IMR-90 (cell line): ENCODE measurements at regions not wholly inside any gene's neighbourhood (a gene's known extent, or its start where the extent isn't known, plus 50 kb on each side); places are given as distances from the start of the nearest gene placed in this dataset.

Experiments used
- ATAC-seq: fragments of 200-7000 bp; cut with Tn5 transposase; 2 replicates; pipeline ENCODE4 v1.9.1; 2020; ENCODE audit warnings: low read depth, mild to moderate bottlenecking, moderate library complexity
- BruUV-seq: library from RNA; stranded (reverse); fragments of 400-500 nt; replicated peaks from 2 replicates; lab custom pipeline; 2021; lab: Mats Ljungman, UMichigan
- CTCF ChIA-PET: fragments of 300-600 bp; formaldehyde crosslinking; extraction: SDS; loops from one replicate; lab custom pipeline; 2021; ENCODE audit warnings: antibody characterized with exemption; lab: Yijun Ruan, JAX
- POLR2A ChIA-PET: fragments of 300-600 bp; sonication (Branson Sonifier 250); formaldehyde crosslinking; loops from one replicate; lab custom pipeline; 2022; ENCODE audit warnings: antibody characterized with exemption; ENCODE audit not compliant: unreplicated experiment; lab: Charles Lee
- DNase-seq: peaks from one replicate; pipeline ENCODE4 v3.0.0; 2013
- H2AFZ ChIP-seq: replicated peaks from 2 replicates; pipeline ENCODE3; 2013; ENCODE audit warnings: low read length, mild to moderate bottlenecking; ENCODE audit not compliant: poor library complexity
- H2AK5ac ChIP-seq: 2 replicates; pipeline ENCODE4 v1.6.1; 2013; ENCODE audit warnings: low read depth, low read length, inconsistent platforms
- H2AK9ac ChIP-seq: replicated peaks from 2 replicates; pipeline ENCODE3; 2013; ENCODE audit warnings: mild to moderate bottlenecking, low read depth, low read length, moderate library complexity; ENCODE audit not compliant: poor library complexity
- H2BK120ac ChIP-seq: 2 replicates; pipeline ENCODE4 v1.6.1; 2013; ENCODE audit warnings: low read depth, low read length, inconsistent platforms
- H2BK15ac ChIP-seq: 3 replicates; pipeline ENCODE4 v1.6.1; 2013; ENCODE audit warnings: low read depth, low read length, inconsistent platforms
- H2BK20ac ChIP-seq: 2 replicates; pipeline ENCODE4 v1.6.1; 2013; ENCODE audit warnings: low read depth, mild to moderate bottlenecking, inconsistent platforms, low read length, moderate library complexity
- H2BK5ac ChIP-seq: 2 replicates; pipeline ENCODE4 v1.6.1; 2013; ENCODE audit warnings: mild to moderate bottlenecking, low read depth, low read length, inconsistent platforms; ENCODE audit not compliant: poor library complexity, severe bottlenecking
- H3K14ac ChIP-seq: replicated peaks from 2 replicates; pipeline ENCODE4 v1.6.1; 2013; ENCODE audit warnings: low read depth, low read length, inconsistent platforms
- H3K18ac ChIP-seq: 2 replicates; pipeline ENCODE4 v1.6.1; 2013; ENCODE audit warnings: low read depth, low read length, control low read depth
- H3K23ac ChIP-seq: 2 replicates; pipeline ENCODE4 v1.6.1; 2013; ENCODE audit warnings: low read depth, low read length, inconsistent platforms
- H3K27ac ChIP-seq: 2 replicates; pipeline ENCODE4 v1.5.1; 2013; ENCODE audit warnings: mild to moderate bottlenecking, control low read depth, low read length; ENCODE audit not compliant: insufficient read depth
- H3K27me3 ChIP-seq: 2 replicates; pipeline ENCODE4 v1.6.1; 2013; ENCODE audit warnings: low read length; ENCODE audit not compliant: control insufficient read depth, insufficient read depth
- H3K36me3 ChIP-seq: 2 replicates; pipeline ENCODE4 v1.6.1; 2013; ENCODE audit warnings: low read length, mixed read lengths; ENCODE audit not compliant: control insufficient read depth, insufficient read depth
- H3K4ac ChIP-seq: 2 replicates; pipeline ENCODE4 v1.6.1; 2013; ENCODE audit warnings: low read depth, low read length, inconsistent platforms
- H3K4me1 ChIP-seq: 2 replicates; pipeline ENCODE4 v1.6.1; 2013; ENCODE audit warnings: low read length, mixed read lengths; ENCODE audit not compliant: control insufficient read depth, insufficient read depth
- H3K4me2 ChIP-seq: 2 replicates; pipeline ENCODE4 v1.6.1; 2013; ENCODE audit warnings: low read depth, mild to moderate bottlenecking, control low read depth, low read length, moderate library complexity
- H3K4me3 ChIP-seq: 2 replicates; pipeline ENCODE4 v1.5.1; 2013; ENCODE audit warnings: low read depth, mild to moderate bottlenecking, control low read depth, low read length, moderate library complexity; ENCODE audit not compliant: insufficient read depth
- H3K56ac ChIP-seq: 2 replicates; pipeline ENCODE4 v1.6.1; 2013; ENCODE audit warnings: low read length, inconsistent platforms; ENCODE audit not compliant: insufficient read depth; ENCODE audit errors: extremely low read depth
- H3K79me1 ChIP-seq, 2 experiments: 2 replicates each; pipeline ENCODE4 v1.6.1; 2013; ENCODE audit warnings: low read length in 2 of 2, inconsistent platforms in 1 of 2, low read depth in 1 of 2
- H3K9ac ChIP-seq: 2 replicates; pipeline ENCODE4 v1.6.1; 2013; ENCODE audit warnings: low read depth, low read length, control low read depth
- H3K9me1 ChIP-seq: 2 replicates; pipeline ENCODE4 v1.6.1; 2013; ENCODE audit warnings: low read length, inconsistent platforms; ENCODE audit not compliant: insufficient read depth
- H3K9me3 ChIP-seq: 2 replicates; pipeline ENCODE4 v1.6.1; 2013; ENCODE audit warnings: low read length; ENCODE audit not compliant: control insufficient read depth, insufficient read depth
- H4K20me1 ChIP-seq: 2 replicates; pipeline ENCODE4 v1.6.1; 2013; ENCODE audit warnings: low read length, inconsistent platforms; ENCODE audit not compliant: insufficient read depth
- H4K5ac ChIP-seq: 2 replicates; pipeline ENCODE4 v1.6.1; 2013; ENCODE audit warnings: mild to moderate bottlenecking, low read depth, low read length, control low read depth
- H4K8ac ChIP-seq, 2 experiments: 2 replicates each; pipeline ENCODE4 v1.6.1; 2013; ENCODE audit warnings: low read depth in 2 of 2, low read length in 2 of 2, control low read depth in 1 of 2, inconsistent platforms in 1 of 2
- H4K91ac ChIP-seq: 2 replicates; pipeline ENCODE4 v1.6.1; 2013; ENCODE audit warnings: low read depth, low read length, inconsistent platforms; ENCODE audit not compliant: insufficient read depth
- BHLHE40 ChIP-seq: fragments of 150-350 bp; IDR thresholded peaks from 2 replicates; pipeline ENCODE4 v1.6.1; 2016; ENCODE audit warnings: mild to moderate bottlenecking, low read depth, low read length
- CEBPB ChIP-seq: IDR thresholded peaks from 2 replicates; pipeline ENCODE4 v1.6.1; 2012; ENCODE audit warnings: low read depth, low read length, improper control_type of control experiment
- CHD1 ChIP-seq: IDR thresholded peaks from 2 replicates; pipeline ENCODE4 v1.6.1; 2012; ENCODE audit warnings: low read depth, low read length, improper control_type of control experiment
- CTCF ChIP-seq: conservative IDR thresholded peaks from 2 replicates; pipeline ENCODE4 v1.5.1; 2012; ENCODE audit warnings: mild to moderate bottlenecking, low read depth, low read length, improper control_type of control experiment
- ELK1 ChIP-seq: fragments of 150-350 bp; IDR thresholded peaks from 2 replicates; pipeline ENCODE4 v1.6.1; 2016; ENCODE audit warnings: low read depth, mild to moderate bottlenecking, low read length, moderate library complexity, borderline replicate concordance
- FOS ChIP-seq: fragments of 150-350 bp; IDR thresholded peaks from 2 replicates; pipeline ENCODE4 v1.6.1; 2016; ENCODE audit warnings: low read depth, low read length
- MAFK ChIP-seq: IDR thresholded peaks from 2 replicates; pipeline ENCODE4 v1.6.1; 2012; ENCODE audit warnings: low read depth, low read length, improper control_type of control experiment
- MAZ ChIP-seq: IDR thresholded peaks from 2 replicates; pipeline ENCODE4 v1.6.1; 2012; ENCODE audit warnings: low read depth, mild to moderate bottlenecking, low read length, improper control_type of control experiment, moderate library complexity, borderline replicate concordance
- MXI1 ChIP-seq: IDR thresholded peaks from 2 replicates; pipeline ENCODE4 v1.6.1; 2012; ENCODE audit warnings: low read depth, mild to moderate bottlenecking, low read length, moderate library complexity, borderline replicate concordance
- NFE2L2 ChIP-seq: fragments of 150-350 bp; IDR thresholded peaks from 2 replicates; pipeline ENCODE4 v1.6.1; 2016; ENCODE audit warnings: low read depth, mild to moderate bottlenecking, low read length
- POLR2A ChIP-seq: IDR thresholded peaks from 2 replicates; pipeline ENCODE4 v1.6.1; 2012; ENCODE audit warnings: mild to moderate bottlenecking, low read depth, low read length
- RAD21 ChIP-seq: IDR thresholded peaks from 2 replicates; pipeline ENCODE4 v1.6.1; 2012; ENCODE audit warnings: low read length, improper control_type of control experiment
- RCOR1 ChIP-seq: IDR thresholded peaks from 2 replicates; pipeline ENCODE4 v1.6.1; 2012; ENCODE audit warnings: mild to moderate bottlenecking, low read length, improper control_type of control experiment; ENCODE audit not compliant: insufficient replicate concordance
- RFX5 ChIP-seq: IDR thresholded peaks from 2 replicates; pipeline ENCODE4 v1.8.0; 2012; ENCODE audit warnings: low read depth, mild to moderate bottlenecking, low read length, moderate library complexity
- SMC3 ChIP-seq: fragments of 150-350 bp; IDR thresholded peaks from 2 replicates; pipeline ENCODE4 v1.6.1; 2016; ENCODE audit warnings: low read depth, mild to moderate bottlenecking, antibody characterized with exemption, low read length, moderate library complexity
- USF2 ChIP-seq: fragments of 150-350 bp; IDR thresholded peaks from 2 replicates; pipeline ENCODE4 v1.6.1; 2017; ENCODE audit warnings: mild to moderate bottlenecking, antibody characterized with exemption, low read length, low read depth
- WGBS, 2 experiments: methylation state at CpG; one replicate each; pipeline versions ENCODE4 v1.1.5 to v1.1.7; 2013; ENCODE audit warnings: missing lambda C conversion rate in 2 of 2; ENCODE audit not compliant: insufficient read length in 1 of 2; ENCODE audit errors: extremely low coverage in 2 of 2; 5-methylcytosine and 5-hydroxymethylcytosine counted together
- dilution Hi-C: fragments of 300-500 bp; cut with HindIII; formaldehyde crosslinking; loops from one replicate; pipeline ENCODE4 v1.14.3; 2018; ENCODE audit warnings: low sequenced_read_pairs; ENCODE audit not compliant: unreplicated experiment
- in situ Hi-C: fragments of 300-500 bp; cut with MboI; formaldehyde crosslinking; loops from 3 replicates; pipeline ENCODE4 v1.14.3; 2019; ENCODE audit warnings: low sequenced_read_pairs, inconsistent platforms, mixed read lengths
- intact Hi-C: fragments of 100-400 bp; cut with micrococcal nuclease; formaldehyde crosslinking; loops from 2 replicates; pipeline ENCODE4 v1.10.0; 2022

- Histone ChIP-seq H2BK20ac (no peak overlapping the region), H3K27me3 (peaks cover 2% of the 10 kb centered on the region; the same call in 1 of the 2 replicates), H3K9ac (no peak overlapping the region), H3K36me3 (no peaks in the 10 kb centered on the region), H2AK9ac (no peak overlapping the region), H3K18ac (no peak overlapping the region), H3K27ac (no peak overlapping the region), H2BK5ac (no peak overlapping the region), H3K4me1 (no peaks in the 10 kb centered on the region), H3K4me2 (no peak overlapping the region), H3K9me3 (no peaks in the 10 kb centered on the region), H3K23ac (no peak overlapping the region), H3K14ac (no peak overlapping the region), H4K5ac (no peak overlapping the region), H3K9me1 (no peaks in the 10 kb centered on the region), H3K4ac (no peak overlapping the region), H4K20me1 (no peaks in the 10 kb centered on the region), H2BK15ac (no peak overlapping the region), H4K91ac (no peak overlapping the region), H2AFZ (no peak overlapping the region), H3K56ac (no peak overlapping the region), H2BK120ac (no peak overlapping the region), H2AK5ac (no peak overlapping the region), H4K8ac (no peak overlapping the region), H3K4me3 (no peak overlapping the region), H3K79me1 (no peaks in the 10 kb centered on the region)
- dilution Hi-C loops: no loop called here
- no peak for TF ChIP-seq FOS
- TF ChIP-seq MAZ: no peak
- TF ChIP-seq MAFK: no peak
- TF ChIP-seq CEBPB: no peak
- TF ChIP-seq CHD1: no peak
- no peak for TF ChIP-seq ELK1
- no peak for TF ChIP-seq POLR2A
- TF ChIP-seq MXI1: no peak
- TF ChIP-seq RFX5: no peak
- no peak for TF ChIP-seq RCOR1
- no peak for TF ChIP-seq RAD21
- TF ChIP-seq SMC3: no peak
- no peak for TF ChIP-seq CTCF
- no peak for TF ChIP-seq BHLHE40
- no peak for TF ChIP-seq USF2
- no peak for TF ChIP-seq NFE2L2
- ATAC-seq (no peak), DNase-seq (no peak)
- in situ Hi-C loops: no loop called here
- intact Hi-C loops: no loop called here
- WGBS, 2 experiments: no CpG with 5 or more reads among the region's 5 CpGs
- ChIA-PET POLR2A (no interaction called here), CTCF (no interaction called here)
- BruUV-seq: no TSS peak
Measured at GRCh38 chr15:57827021-57827420, 120.5 kb downstream of the POLR2M start.
